Heart left ventricle (tissue), 13 donors: ENCODE measurements at regions not wholly inside any gene's neighbourhood (a gene's known extent, or its start where the extent isn't known, plus 50 kb on each side); places are given as distances from the start of the nearest gene placed in this dataset.
"Not testable (repeated sequence)": the region's sequence is repeated elsewhere in the genome, so short reads cannot be mapped to it uniquely, and the experiment has no call there.

Experiments
- CTCF ChIP-seq, 12 donors: fragments of 200-600 bp; sonication (generic) in 4 of 12; IDR thresholded peaks; one replicate each; pipeline versions ENCODE4 v1.5.0 to v1.8.0; 2018 to 2022; ENCODE audit warnings: antibody characterized with exemption in 12 of 12, mild to moderate bottlenecking in 5 of 12
- POLR2A ChIP-seq, 2 donors: fragments of 450-650 bp; IDR thresholded peaks; one replicate each; pipeline ENCODE4 v1.6.1; 2017; ENCODE audit warnings: antibody characterized with exemption in 2 of 2, mild to moderate bottlenecking in 2 of 2, moderate library complexity in 2 of 2
- donor health status: ischemic (EF 13 %, LVEDD 7.1; RV severe dilation, severe dysfunction).
- donor health status: DM: no; HTN: yes; CAD: no.
- donor health status: DM: no; HTN: no; CAD: no.
- donor health status: ischemic (EF 25% LVEDD 6.9; RV normal size, moderate dysfunction).
- donor health status: ischemic (EF 25% LVEDD 5.7; RV mildly dilated, moderate dysfunction).
- donor health status: ischemic (EF 35%, LVEDD 5.7; RV mildly dilated, moderate dysfunction).
- donor health status: nonischemic (EF 11% LVEDD 7.7; RV severe dilation, severe dysfunction).
- donor health status: DM: yes; HTN: yes; CAD: no.
- donor health status: PGD.
- donor health status: ischemic (EF 29% LVEDD 5.4; RV normal size, mild dysfunction).
- donor health status: nonischemic (EF 23%, LVEDD 6.1; RV moderate dilation, normal function).

- not testable (repeated sequence) for TF ChIP-seq CTCF, POLR2A (IDR thresholded peaks at IDR 0.05)
Measured at GRCh38 chr1:30549872-30550271, 173.5 kb downstream of the MATN1 start.
